WERI-Rb-1 (cell line): ENCODE measurements at regions not wholly inside any gene's neighbourhood (a gene's known extent, or its start where the extent isn't known, plus 50 kb on each side); places are given as distances from the start of the nearest gene placed in this dataset.

Experiments used
- DNase-seq: peaks from one replicate; pipeline ENCODE4 v3.0.0-alpha.2; 2020
- H3K27ac ChIP-seq: fragments of 250-450 bp; sonication (Bioruptor Pico); 2 replicates; pipeline ENCODE4 v1.5.1; 2020; ENCODE audit warnings: mild to moderate bottlenecking, moderate library complexity
- H3K27me3 ChIP-seq: fragments of 250-450 bp; sonication (Bioruptor Pico); 2 replicates; pipeline ENCODE4 v1.5.1; 2021; ENCODE audit warnings: mild to moderate bottlenecking, low read depth, moderate library complexity; ENCODE audit not compliant: insufficient read depth, severe bottlenecking
- H3K36me3 ChIP-seq: fragments of 250-450 bp; sonication (Bioruptor Pico); 2 replicates; pipeline ENCODE4 v1.5.1; 2020; ENCODE audit warnings: mild to moderate bottlenecking, moderate library complexity
- H3K4me3 ChIP-seq: 2 replicates; pipeline ENCODE4 v1.5.1; 2011; ENCODE audit warnings: low read depth, mild to moderate bottlenecking, control low read depth, low read length
- H3K9me3 ChIP-seq: fragments of 250-450 bp; sonication (Bioruptor Pico); 2 replicates; pipeline ENCODE4 v1.5.1; 2021; ENCODE audit warnings: mild to moderate bottlenecking, moderate library complexity; ENCODE audit not compliant: severe bottlenecking
- TF ChIP-seq, protein P1 (sequence below): IDR thresholded peaks from 2 replicates; pipeline ENCODE4 v1.5.1; 2011; ENCODE audit warnings: low read depth, mild to moderate bottlenecking, control low read depth, inconsistent platforms, low read length

DNA sequence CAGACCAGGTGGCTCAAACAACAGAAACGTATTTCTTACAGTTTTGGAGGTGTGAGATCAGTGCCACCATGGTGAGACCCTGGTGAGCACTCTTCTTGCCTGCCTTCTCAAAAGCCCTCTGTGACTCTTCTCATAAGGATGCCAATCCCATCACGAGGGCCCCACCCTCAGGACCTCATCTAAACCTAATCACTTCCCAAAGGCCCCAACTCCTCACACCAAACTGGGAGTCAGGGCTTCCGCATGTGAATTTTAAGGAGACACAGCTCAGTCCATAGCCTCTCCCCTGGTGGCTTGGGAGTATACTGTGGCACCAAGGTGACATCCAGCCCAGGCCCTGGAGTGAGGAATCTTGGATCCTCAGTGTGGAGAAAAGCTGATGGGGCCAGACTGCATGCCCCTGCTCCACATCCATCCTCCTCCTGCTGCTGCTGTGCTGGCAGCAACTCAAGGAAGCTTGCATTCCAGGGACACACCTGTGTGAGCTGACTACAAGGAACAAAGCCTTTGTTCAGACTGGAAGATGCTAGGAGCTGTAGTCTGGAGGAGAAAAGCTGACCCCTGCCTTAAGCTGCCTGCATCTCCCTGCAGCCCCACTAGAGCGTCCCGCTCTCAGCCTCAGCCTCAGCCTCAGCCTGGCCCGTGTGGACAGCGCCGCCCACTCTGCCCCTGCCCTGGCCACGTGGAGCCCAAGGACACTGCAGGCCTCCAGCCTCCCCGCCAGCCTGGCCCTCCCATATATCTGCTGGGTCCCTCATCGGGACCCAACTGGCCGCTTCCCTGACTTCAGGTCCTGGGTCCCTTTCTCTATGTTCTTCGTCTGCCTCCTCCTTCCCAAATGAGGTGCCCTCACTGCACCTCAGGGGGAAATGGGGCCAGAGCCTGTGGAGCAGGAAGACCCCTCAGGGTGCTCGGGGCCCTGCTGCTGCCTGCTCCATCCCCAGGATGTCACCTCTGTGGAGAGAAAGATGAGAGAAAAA, 87.8 kb upstream of the RAB6C start:
- H3K36me3 ChIP-seq: no peaks in the 10 kb centered on the region
- DNase-seq: no peak
- H3K27me3 ChIP-seq: peaks cover 14% of the 10 kb centered on the region
- no peak overlapping the region for H3K27ac ChIP-seq
- H3K4me3 ChIP-seq: no peak overlapping the region
- TF ChIP-seq, protein P1, sequence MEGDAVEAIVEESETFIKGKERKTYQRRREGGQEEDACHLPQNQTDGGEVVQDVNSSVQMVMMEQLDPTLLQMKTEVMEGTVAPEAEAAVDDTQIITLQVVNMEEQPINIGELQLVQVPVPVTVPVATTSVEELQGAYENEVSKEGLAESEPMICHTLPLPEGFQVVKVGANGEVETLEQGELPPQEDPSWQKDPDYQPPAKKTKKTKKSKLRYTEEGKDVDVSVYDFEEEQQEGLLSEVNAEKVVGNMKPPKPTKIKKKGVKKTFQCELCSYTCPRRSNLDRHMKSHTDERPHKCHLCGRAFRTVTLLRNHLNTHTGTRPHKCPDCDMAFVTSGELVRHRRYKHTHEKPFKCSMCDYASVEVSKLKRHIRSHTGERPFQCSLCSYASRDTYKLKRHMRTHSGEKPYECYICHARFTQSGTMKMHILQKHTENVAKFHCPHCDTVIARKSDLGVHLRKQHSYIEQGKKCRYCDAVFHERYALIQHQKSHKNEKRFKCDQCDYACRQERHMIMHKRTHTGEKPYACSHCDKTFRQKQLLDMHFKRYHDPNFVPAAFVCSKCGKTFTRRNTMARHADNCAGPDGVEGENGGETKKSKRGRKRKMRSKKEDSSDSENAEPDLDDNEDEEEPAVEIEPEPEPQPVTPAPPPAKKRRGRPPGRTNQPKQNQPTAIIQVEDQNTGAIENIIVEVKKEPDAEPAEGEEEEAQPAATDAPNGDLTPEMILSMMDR: no peak
- H3K9me3 ChIP-seq: no peaks in the 10 kb centered on the region

DNA sequence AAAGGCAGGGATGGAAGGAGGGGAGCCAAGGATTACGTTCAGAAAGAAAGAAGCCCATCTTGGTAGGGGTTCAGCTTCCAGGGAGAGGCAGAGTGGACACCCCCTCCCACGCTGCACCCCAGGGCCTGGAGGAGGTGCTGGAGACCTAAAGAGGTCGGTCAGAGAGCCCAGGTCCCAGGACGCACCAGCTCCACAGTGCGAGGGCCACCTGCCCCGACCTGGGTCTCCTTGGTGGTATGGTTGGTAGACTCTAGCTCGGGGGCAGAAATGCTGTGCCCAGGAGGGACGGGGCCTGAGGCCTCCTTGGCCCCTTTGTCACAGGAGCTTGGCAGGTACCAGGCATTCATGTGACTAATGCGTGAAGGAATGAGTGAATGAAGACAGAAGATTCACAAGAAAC, 87.1 kb upstream of the RAB6C start:
- Histone ChIP-seq H3K4me3 (no peak overlapping the region), H3K36me3 (no peaks in the 10 kb centered on the region), H3K9me3 (no peaks in the 10 kb centered on the region), H3K27ac (no peak overlapping the region), H3K27me3 (peaks cover 14% of the 10 kb centered on the region)
- TF ChIP-seq, protein P1: no peak
- DNase-seq: no peak

DNA sequence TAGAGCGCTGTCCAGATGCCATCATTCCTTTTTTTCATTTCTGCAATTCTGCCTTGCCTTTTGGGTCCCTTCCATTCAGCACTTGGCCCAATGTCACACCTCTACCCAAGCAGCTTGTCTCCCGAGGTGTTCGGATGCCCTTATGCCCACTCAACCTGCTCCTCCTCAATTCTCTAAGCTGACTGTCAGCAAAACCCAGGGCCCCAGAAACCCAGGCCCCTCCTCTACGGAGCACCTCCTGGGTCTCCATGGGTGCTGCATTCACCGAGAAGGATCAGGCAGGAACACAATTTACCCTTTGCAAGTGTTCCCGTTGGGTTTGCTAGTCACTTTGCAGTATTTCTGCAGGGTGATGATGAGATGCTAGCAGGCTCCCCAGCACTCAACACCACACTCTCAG, 86.7 kb upstream of the RAB6C start:
- H3K9me3 ChIP-seq: no peaks in the 10 kb centered on the region
- no peak overlapping the region for H3K27ac ChIP-seq
- no peak overlapping the region for H3K4me3 ChIP-seq
- H3K27me3 ChIP-seq: peaks cover 14% of the 10 kb centered on the region
- no peak for DNase-seq
- TF ChIP-seq, protein P1: no peak
- H3K36me3 ChIP-seq: no peaks in the 10 kb centered on the region

GRCh38 chr2:129893244-129893643, 86.2 kb upstream of the RAB6C start:
- H3K27me3 ChIP-seq: peaks cover 14% of the 10 kb centered on the region
- H3K9me3 ChIP-seq: no peaks in the 10 kb centered on the region
- no peak overlapping the region for H3K27ac ChIP-seq
- H3K36me3 ChIP-seq: no peaks in the 10 kb centered on the region
- no peak overlapping the region for H3K4me3 ChIP-seq
- no peak for DNase-seq
- TF ChIP-seq, protein P1: no peak

- Histone ChIP-seq H3K27me3 (peaks cover 14% of the 10 kb centered on the region), H3K9me3 (no peaks in the 10 kb centered on the region), H3K27ac (no peak overlapping the region), H3K36me3 (no peaks in the 10 kb centered on the region), H3K4me3 (no peak overlapping the region)
- no peak for DNase-seq
- TF ChIP-seq, protein P1: no peak
Observed at GRCh38 chr2:129894616-129895015, 84.8 kb upstream of the RAB6C start.
